ENCODE measurements at regions not wholly inside any gene's neighbourhood (a gene's known extent, or its start where the extent isn't known, plus 50 kb on each side); places are given as distances from the start of the nearest gene placed in this dataset.

DNA sequence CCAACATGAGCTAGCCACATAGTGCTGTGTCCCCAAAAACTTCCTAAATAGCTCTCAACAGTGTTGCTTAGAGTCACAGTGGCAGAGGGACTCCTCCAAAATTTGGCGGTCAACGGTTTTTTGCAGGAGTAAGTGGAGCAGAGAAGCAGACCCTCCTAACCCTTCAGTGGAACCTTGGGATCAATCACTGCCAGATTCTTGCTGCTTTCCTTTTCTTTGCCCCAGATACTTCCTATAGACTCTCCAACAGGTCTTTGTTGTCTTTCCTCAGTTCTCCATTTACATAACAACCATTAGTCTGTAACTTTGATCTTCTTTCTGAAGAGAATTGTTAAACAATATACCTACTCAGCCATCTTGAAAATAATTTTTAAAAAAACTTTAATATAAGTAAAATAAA lies 556.1 kb downstream of the BRINP3 start:
- no peak overlapping the region for H3K27ac ChIP-seq (ENCODE audit: insufficient read depth, low read depth, low read length, poor library complexity, severe bottlenecking)
- H3K4me3 ChIP-seq (ENCODE audit: insufficient read depth, low read depth, low read length) = no peak overlapping the region
- WGBS, 2 experiments = 67 to 73% methylated on average over 2 of the region's 2 CpGs
- H3K27me3 ChIP-seq (ENCODE audit: control insufficient read depth, insufficient read depth, low read length, poor library complexity, severe bottlenecking) = no peaks in the 10 kb centered on the region
- H3K4me1 ChIP-seq (ENCODE audit: control insufficient read depth, insufficient read depth, low read length) = no peaks in the 10 kb centered on the region
- no peaks in the 10 kb centered on the region for H3K9me3 ChIP-seq (ENCODE audit: control insufficient read depth, low read length)
- H3K36me3 ChIP-seq (ENCODE audit: control insufficient read depth, insufficient read depth, low read length) = no peaks in the 10 kb centered on the region

GRCh38 chr1:189927641-189928040 lies 550.0 kb downstream of the BRINP3 start:
- Histone ChIP-seq H3K4me3 (ENCODE audit: insufficient read depth, low read depth, low read length) (no peak overlapping the region), H3K27ac (ENCODE audit: insufficient read depth, low read depth, low read length, poor library complexity, severe bottlenecking) (no peak overlapping the region), H3K9me3 (ENCODE audit: control insufficient read depth, low read length) (no peaks in the 10 kb centered on the region), H3K4me1 (ENCODE audit: control insufficient read depth, insufficient read depth, low read length) (no peaks in the 10 kb centered on the region), H3K36me3 (ENCODE audit: control insufficient read depth, insufficient read depth, low read length) (no peaks in the 10 kb centered on the region), H3K27me3 (ENCODE audit: control insufficient read depth, insufficient read depth, low read length, poor library complexity, severe bottlenecking) (no peaks in the 10 kb centered on the region)
- 89 to 93% methylated on average over 2 of the region's 2 CpGs for WGBS, 2 experiments

DNA sequence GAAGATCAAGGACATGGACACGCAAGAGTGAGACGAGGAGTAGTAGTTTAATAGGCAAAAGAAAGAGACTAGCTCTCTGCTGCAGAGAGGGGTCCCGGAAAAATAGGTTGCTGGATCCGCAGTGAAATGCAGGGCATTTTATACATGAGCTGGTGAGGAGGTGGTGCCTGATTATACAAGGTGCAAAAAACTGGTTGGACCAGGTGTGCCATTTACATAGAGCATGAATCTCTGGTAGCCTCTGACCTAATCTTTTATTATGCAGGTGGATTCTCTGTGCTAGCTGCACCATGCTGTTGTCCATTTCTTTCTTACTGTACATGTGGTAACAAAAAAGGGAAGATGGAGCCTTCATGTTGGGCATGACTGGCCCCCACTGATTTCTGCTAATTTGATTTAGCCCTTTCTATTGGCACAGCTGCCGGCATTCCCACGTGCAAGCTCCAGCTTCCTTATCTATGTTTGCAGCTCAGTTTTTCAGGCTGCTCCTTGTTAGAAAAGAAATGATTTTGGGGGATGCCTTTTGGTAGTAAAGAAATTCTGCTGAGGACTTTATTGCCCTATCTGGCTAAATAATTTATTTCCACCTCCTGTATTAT lies 548.1 kb downstream of the BRINP3 start:
- H3K4me3 ChIP-seq (ENCODE audit: insufficient read depth, low read depth, low read length) = no peak overlapping the region
- H3K4me1 ChIP-seq (ENCODE audit: control insufficient read depth, insufficient read depth, low read length) = no peaks in the 10 kb centered on the region
- H3K27me3 ChIP-seq (ENCODE audit: control insufficient read depth, insufficient read depth, low read length, poor library complexity, severe bottlenecking) = no peaks in the 10 kb centered on the region
- WGBS, 2 experiments = 88 to 93% methylated on average over 6 of the region's 6 CpGs
- H3K27ac ChIP-seq (ENCODE audit: insufficient read depth, low read depth, low read length, poor library complexity, severe bottlenecking) = no peak overlapping the region
- no peaks in the 10 kb centered on the region for H3K36me3 ChIP-seq (ENCODE audit: control insufficient read depth, insufficient read depth, low read length)
- no peaks in the 10 kb centered on the region for H3K9me3 ChIP-seq (ENCODE audit: control insufficient read depth, low read length)

- Histone ChIP-seq H3K4me3 (ENCODE audit: insufficient read depth, low read depth, low read length) (no peak overlapping the region), H3K36me3 (ENCODE audit: control insufficient read depth, insufficient read depth, low read length) (no peaks in the 10 kb centered on the region), H3K27ac (ENCODE audit: insufficient read depth, low read depth, low read length, poor library complexity, severe bottlenecking) (no peak overlapping the region), H3K4me1 (ENCODE audit: control insufficient read depth, insufficient read depth, low read length) (no peaks in the 10 kb centered on the region), H3K9me3 (ENCODE audit: control insufficient read depth, low read length) (no peaks in the 10 kb centered on the region), H3K27me3 (ENCODE audit: control insufficient read depth, insufficient read depth, low read length, poor library complexity, severe bottlenecking) (no peaks in the 10 kb centered on the region)
- 100% methylated on average over 2 of the region's 2 CpGs; no CpG with 5 or more reads in 1 of the 2 experiments for WGBS, 2 experiments
These were observed 540.8 kb downstream of the BRINP3 start for GRCh38 chr1:189936861-189937260.

DNA sequence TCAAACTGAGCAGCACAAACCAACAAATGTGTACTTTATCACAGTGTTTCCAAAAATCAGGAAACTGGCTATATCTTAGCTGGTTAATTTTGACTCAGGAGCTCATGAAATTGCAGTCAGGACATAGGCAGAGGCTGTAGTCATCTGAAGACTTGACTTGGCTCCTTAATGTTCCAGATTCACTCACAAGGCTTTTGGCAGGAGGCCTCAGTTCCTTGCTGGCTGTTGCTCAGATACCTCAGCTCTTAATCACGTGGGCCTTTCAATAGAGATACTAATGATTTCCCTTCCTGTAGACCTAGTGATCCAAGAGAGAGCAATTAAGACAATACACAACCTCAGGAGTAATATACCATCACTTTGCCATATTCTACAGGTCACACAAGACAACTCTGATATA lies 537.7 kb downstream of the BRINP3 start:
- Histone ChIP-seq H3K36me3 (ENCODE audit: control insufficient read depth, insufficient read depth, low read length) (no peaks in the 10 kb centered on the region), H3K27ac (ENCODE audit: insufficient read depth, low read depth, low read length, poor library complexity, severe bottlenecking) (no peak overlapping the region), H3K4me3 (ENCODE audit: insufficient read depth, low read depth, low read length) (no peak overlapping the region), H3K27me3 (ENCODE audit: control insufficient read depth, insufficient read depth, low read length, poor library complexity, severe bottlenecking) (no peaks in the 10 kb centered on the region), H3K9me3 (ENCODE audit: control insufficient read depth, low read length) (no peaks in the 10 kb centered on the region), H3K4me1 (ENCODE audit: control insufficient read depth, insufficient read depth, low read length) (no peaks in the 10 kb centered on the region)
- 72 to 78% methylated on average over 1 of the region's 1 CpG for WGBS, 2 experiments

DNA sequence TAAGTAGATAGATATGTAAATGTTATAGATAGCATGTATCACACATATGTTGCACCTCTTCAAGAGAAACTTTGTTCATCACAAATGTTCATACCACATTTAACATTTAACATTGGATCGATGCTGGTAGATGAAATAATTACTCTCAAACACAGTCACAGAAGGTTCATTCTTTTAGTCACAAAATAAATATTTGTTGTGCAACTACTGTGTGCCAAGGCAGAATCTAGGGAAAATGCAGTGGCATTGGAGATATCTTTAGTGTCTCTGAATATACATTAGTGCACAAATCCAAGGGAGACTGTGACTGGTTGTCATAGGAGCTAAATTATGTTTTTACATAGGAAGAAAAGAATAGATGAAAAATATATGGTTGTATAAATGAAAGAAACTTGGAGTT lies 535.7 kb downstream of the BRINP3 start:
- Histone ChIP-seq H3K36me3 (ENCODE audit: control insufficient read depth, insufficient read depth, low read length) (no peaks in the 10 kb centered on the region), H3K4me3 (ENCODE audit: insufficient read depth, low read depth, low read length) (no peak overlapping the region), H3K27ac (ENCODE audit: insufficient read depth, low read depth, low read length, poor library complexity, severe bottlenecking) (no peak overlapping the region), H3K4me1 (ENCODE audit: control insufficient read depth, insufficient read depth, low read length) (no peaks in the 10 kb centered on the region), H3K27me3 (ENCODE audit: control insufficient read depth, insufficient read depth, low read length, poor library complexity, severe bottlenecking) (no peaks in the 10 kb centered on the region), H3K9me3 (ENCODE audit: control insufficient read depth, low read length) (no peaks in the 10 kb centered on the region)
- WGBS, 2 experiments = 100% methylated on average over 1 of the region's 1 CpG; no CpG with 5 or more reads in 1 of the 2 experiments

DNA sequence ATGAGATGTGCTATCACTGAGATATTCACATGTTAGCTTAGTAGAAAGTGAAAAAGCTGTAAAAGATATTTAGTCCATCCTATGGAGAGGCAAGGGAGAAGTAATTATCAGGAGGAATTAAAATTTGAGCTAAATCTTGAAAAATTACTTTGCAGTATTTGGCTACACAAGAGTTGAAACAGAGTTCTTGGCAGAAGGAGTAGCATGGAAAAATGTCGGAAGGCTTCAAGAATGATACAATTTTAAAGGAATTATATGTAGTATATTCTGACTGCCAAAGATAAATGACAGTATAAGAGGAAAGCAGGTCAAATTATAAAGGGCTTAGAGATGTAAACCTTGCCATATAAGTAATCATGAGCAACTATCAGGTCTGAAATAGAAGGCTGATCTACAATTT lies 518.9 kb downstream of the BRINP3 start:
- Histone ChIP-seq H3K4me3 (ENCODE audit: insufficient read depth, low read depth, low read length) (no peak overlapping the region), H3K4me1 (ENCODE audit: control insufficient read depth, insufficient read depth, low read length) (no peaks in the 10 kb centered on the region), H3K36me3 (ENCODE audit: control insufficient read depth, insufficient read depth, low read length) (no peaks in the 10 kb centered on the region), H3K9me3 (ENCODE audit: control insufficient read depth, low read length) (no peaks in the 10 kb centered on the region), H3K27ac (ENCODE audit: insufficient read depth, low read depth, low read length, poor library complexity, severe bottlenecking) (no peak overlapping the region), H3K27me3 (ENCODE audit: control insufficient read depth, insufficient read depth, low read length, poor library complexity, severe bottlenecking) (no peaks in the 10 kb centered on the region)
- WGBS, 2 experiments = 86 to 100% methylated on average over 1 of the region's 1 CpG

GRCh38 chr1:189960769-189961168 lies 516.9 kb downstream of the BRINP3 start:
- no peaks in the 10 kb centered on the region for H3K36me3 ChIP-seq (ENCODE audit: control insufficient read depth, insufficient read depth, low read length)
- no peaks in the 10 kb centered on the region for H3K4me1 ChIP-seq (ENCODE audit: control insufficient read depth, insufficient read depth, low read length)
- H3K9me3 ChIP-seq (ENCODE audit: control insufficient read depth, low read length) = no peaks in the 10 kb centered on the region
- 84 to 87% methylated on average over 1 of the region's 1 CpG for WGBS, 2 experiments
- no peaks in the 10 kb centered on the region for H3K27me3 ChIP-seq (ENCODE audit: control insufficient read depth, insufficient read depth, low read length, poor library complexity, severe bottlenecking)
- no peak overlapping the region for H3K4me3 ChIP-seq (ENCODE audit: insufficient read depth, low read depth, low read length)
- no peak overlapping the region for H3K27ac ChIP-seq (ENCODE audit: insufficient read depth, low read depth, low read length, poor library complexity, severe bottlenecking)

- H3K27me3 ChIP-seq (ENCODE audit: control insufficient read depth, insufficient read depth, low read length, poor library complexity, severe bottlenecking) = no peaks in the 10 kb centered on the region
- no peaks in the 10 kb centered on the region for H3K9me3 ChIP-seq (ENCODE audit: control insufficient read depth, low read length)
- no peak overlapping the region for H3K27ac ChIP-seq (ENCODE audit: insufficient read depth, low read depth, low read length, poor library complexity, severe bottlenecking)
- no peaks in the 10 kb centered on the region for H3K4me1 ChIP-seq (ENCODE audit: control insufficient read depth, insufficient read depth, low read length)
- H3K4me3 ChIP-seq (ENCODE audit: insufficient read depth, low read depth, low read length) = no peak overlapping the region
- no peaks in the 10 kb centered on the region for H3K36me3 ChIP-seq (ENCODE audit: control insufficient read depth, insufficient read depth, low read length)
These were observed 515.5 kb downstream of the BRINP3 start for GRCh38 chr1:189962181-189962580.

DNA sequence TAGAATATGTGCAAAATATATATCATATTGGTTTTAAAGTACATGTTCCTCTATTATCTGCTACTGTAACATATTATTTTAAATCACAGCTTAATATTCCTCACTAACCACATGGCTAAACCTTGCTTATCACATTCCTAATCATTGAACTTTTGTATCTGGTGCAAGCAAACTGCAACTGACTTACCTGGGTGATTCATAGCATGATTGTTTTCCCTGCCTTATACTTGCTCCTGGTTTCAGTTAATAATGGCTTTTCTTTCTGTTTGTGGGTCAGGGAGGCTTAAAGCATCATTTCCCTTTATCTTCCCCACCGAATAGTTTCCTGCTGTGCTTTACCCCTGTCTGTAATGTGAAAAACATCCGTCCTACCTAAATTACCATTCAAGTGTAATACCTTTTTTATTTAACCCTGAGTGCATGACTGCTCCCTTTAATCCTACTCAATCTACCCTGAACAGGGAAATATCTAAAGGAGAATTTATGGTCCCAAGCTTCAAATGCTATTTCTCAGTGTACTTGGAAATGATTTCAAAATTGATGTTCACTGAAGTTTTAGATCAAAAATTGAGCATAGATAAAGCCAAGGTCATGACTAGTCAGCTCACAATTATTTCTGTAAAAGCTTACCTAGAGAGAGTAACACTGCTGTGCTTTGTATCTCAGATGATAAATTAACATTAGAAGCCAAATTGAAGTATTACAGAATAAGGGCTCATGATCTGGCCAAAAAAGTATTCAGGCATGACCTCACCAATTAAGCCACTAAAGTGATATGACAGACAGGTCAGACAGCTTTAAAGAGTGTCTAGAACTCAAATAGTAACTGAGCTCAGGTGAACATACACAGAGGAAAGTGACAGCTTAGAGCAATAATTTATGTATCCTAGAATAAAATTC lies 507.1 kb downstream of the BRINP3 start:
- Histone ChIP-seq H3K27me3 (ENCODE audit: control insufficient read depth, insufficient read depth, low read length, poor library complexity, severe bottlenecking) (no peaks in the 10 kb centered on the region), H3K27ac (ENCODE audit: insufficient read depth, low read depth, low read length, poor library complexity, severe bottlenecking) (no peak overlapping the region), H3K36me3 (ENCODE audit: control insufficient read depth, insufficient read depth, low read length) (no peaks in the 10 kb centered on the region), H3K4me3 (ENCODE audit: insufficient read depth, low read depth, low read length) (no peak overlapping the region), H3K9me3 (ENCODE audit: control insufficient read depth, low read length) (no peaks in the 10 kb centered on the region), H3K4me1 (ENCODE audit: control insufficient read depth, insufficient read depth, low read length) (no peaks in the 10 kb centered on the region)
- 12 to 22% methylated on average over 2 of the region's 2 CpGs for whole genome bisulfite sequencing, 2 experiments
